ENCODE measurements at regions not wholly inside any gene's neighbourhood (a gene's known extent, or its start where the extent isn't known, plus 50 kb on each side); places are given as distances from the start of the nearest gene placed in this dataset.
A peak's percentile ranks its signal among the peaks of the same experiment; 100 is the strongest.

DNA sequence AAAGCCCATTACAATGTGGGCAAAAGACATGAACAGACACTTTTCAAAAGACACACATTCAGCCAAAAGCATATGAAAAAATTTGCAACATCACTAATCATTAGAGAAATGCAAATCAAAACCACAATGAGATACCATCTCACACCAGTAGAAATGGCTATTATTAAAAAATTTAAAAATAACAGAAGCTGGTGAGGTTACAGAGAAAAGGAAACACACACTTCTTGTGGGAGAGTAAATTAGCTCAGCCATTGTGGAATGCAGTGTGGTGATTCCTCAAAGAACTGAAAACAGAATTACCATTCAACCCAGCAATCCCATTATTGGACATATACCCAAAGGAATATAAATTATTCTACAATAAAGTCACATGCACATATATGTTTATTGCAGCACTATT, 585.2 kb upstream of the TUSC1 start (continued):
- TF ChIP-seq SNAI2 (CRISPR knock-in tag; IDR thresholded peaks at IDR 0.05) (no peak), TOX (CRISPR knock-in tag; IDR thresholded peaks at IDR 0.05; ENCODE audit: borderline replicate concordance) (no peak), GLIS3 (CRISPR knock-in tag; IDR thresholded peaks at IDR 0.05) (no peak), TCF4 (CRISPR knock-in tag; IDR thresholded peaks at IDR 0.05; ENCODE audit: borderline replicate concordance) (no peak), BACH2 (CRISPR knock-in tag; IDR thresholded peaks at IDR 0.05; ENCODE audit: borderline replicate concordance) (no peak)
- TF ChIP-seq, protein P1, sequence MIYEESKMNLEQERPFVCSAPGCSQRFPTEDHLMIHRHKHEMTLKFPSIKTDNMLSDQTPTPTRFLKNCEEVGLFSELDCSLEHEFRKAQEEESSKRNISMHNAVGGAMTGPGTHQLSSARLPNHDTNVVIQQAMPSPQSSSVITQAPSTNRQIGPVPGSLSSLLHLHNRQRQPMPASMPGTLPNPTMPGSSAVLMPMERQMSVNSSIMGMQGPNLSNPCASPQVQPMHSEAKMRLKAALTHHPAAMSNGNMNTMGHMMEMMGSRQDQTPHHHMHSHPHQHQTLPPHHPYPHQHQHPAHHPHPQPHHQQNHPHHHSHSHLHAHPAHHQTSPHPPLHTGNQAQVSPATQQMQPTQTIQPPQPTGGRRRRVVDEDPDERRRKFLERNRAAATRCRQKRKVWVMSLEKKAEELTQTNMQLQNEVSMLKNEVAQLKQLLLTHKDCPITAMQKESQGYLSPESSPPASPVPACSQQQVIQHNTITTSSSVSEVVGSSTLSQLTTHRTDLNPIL (CRISPR knock-in tag; IDR thresholded peaks at IDR 0.05; ENCODE audit: low read depth), result no peak

- ATAC-seq, result no peak
- TF ChIP-seq RARB (CRISPR knock-in tag; IDR thresholded peaks at IDR 0.05) (no peak), TOX (CRISPR knock-in tag; IDR thresholded peaks at IDR 0.05; ENCODE audit: borderline replicate concordance) (no peak), PPARA (CRISPR knock-in tag; IDR thresholded peaks at IDR 0.05; ENCODE audit: borderline replicate concordance) (no peak), CSDC2 (CRISPR knock-in tag; IDR thresholded peaks at IDR 0.05) (no peak), ZNF8 (CRISPR knock-in tag; IDR thresholded peaks at IDR 0.05) (no peak)
These were observed 584.3 kb upstream of the TUSC1 start for GRCh38 chr9:26262421-26263107.

- TF ChIP-seq RARB (CRISPR knock-in tag; IDR thresholded peaks at IDR 0.05), result no peak
- no peak for TF ChIP-seq ESRRG (CRISPR knock-in tag; IDR thresholded peaks at IDR 0.05)
- TF ChIP-seq ISL1 (CRISPR knock-in tag; IDR thresholded peaks at IDR 0.05), result peak; percentile 43
- TF ChIP-seq, protein P1 (CRISPR knock-in tag; IDR thresholded peaks at IDR 0.05; ENCODE audit: low read depth), result no peak
- TF ChIP-seq BACH2 (CRISPR knock-in tag; IDR thresholded peaks at IDR 0.05; ENCODE audit: borderline replicate concordance), result no peak
- peak; percentile 78 for ATAC-seq
These were observed 583.5 kb upstream of the TUSC1 start for GRCh38 chr9:26261503-26262330.

GRCh38 chr9:26260238-26260637, 582.0 kb upstream of the TUSC1 start:
- peak; percentile 48 for ATAC-seq
- TF ChIP-seq SNAI2 (CRISPR knock-in tag; IDR thresholded peaks at IDR 0.05), result no peak
- no peak for TF ChIP-seq ZNF70 (CRISPR knock-in tag; IDR thresholded peaks at IDR 0.05)
- no peak for TF ChIP-seq ISL1 (CRISPR knock-in tag; IDR thresholded peaks at IDR 0.05)
- no peak for TF ChIP-seq OSR1 (CRISPR knock-in tag; IDR thresholded peaks at IDR 0.05)
- TF ChIP-seq TSHZ2 (CRISPR knock-in tag; IDR thresholded peaks at IDR 0.05), result no peak
- TF ChIP-seq ESRRG (CRISPR knock-in tag; IDR thresholded peaks at IDR 0.05), result no peak
- TF ChIP-seq PATZ1 (CRISPR knock-in tag; IDR thresholded peaks at IDR 0.05; ENCODE audit: borderline replicate concordance), result no peak
- no peak for TF ChIP-seq POU6F1 (CRISPR knock-in tag; IDR thresholded peaks at IDR 0.05; ENCODE audit: borderline replicate concordance, low read depth)
- TF ChIP-seq, protein P1 (CRISPR knock-in tag; IDR thresholded peaks at IDR 0.05; ENCODE audit: low read depth), result no peak
- no peak for TF ChIP-seq BACH2 (CRISPR knock-in tag; IDR thresholded peaks at IDR 0.05; ENCODE audit: borderline replicate concordance)
- TF ChIP-seq ZFP30 (CRISPR knock-in tag; IDR thresholded peaks at IDR 0.05), result no peak
- no peak for TF ChIP-seq TOX (CRISPR knock-in tag; IDR thresholded peaks at IDR 0.05; ENCODE audit: borderline replicate concordance)
- no peak for TF ChIP-seq GLIS3 (CRISPR knock-in tag; IDR thresholded peaks at IDR 0.05)
- TF ChIP-seq ZC3H10 (CRISPR knock-in tag; IDR thresholded peaks at IDR 0.05), result no peak
- no peak for TF ChIP-seq TCF4 (CRISPR knock-in tag; IDR thresholded peaks at IDR 0.05; ENCODE audit: borderline replicate concordance)
- no peak for TF ChIP-seq CSRNP3 (CRISPR knock-in tag; IDR thresholded peaks at IDR 0.05)
- TF ChIP-seq PPARA (CRISPR knock-in tag; IDR thresholded peaks at IDR 0.05; ENCODE audit: borderline replicate concordance), result no peak
- TF ChIP-seq CSDC2 (CRISPR knock-in tag; IDR thresholded peaks at IDR 0.05), result no peak
- no peak for TF ChIP-seq ARNTL (CRISPR knock-in tag; IDR thresholded peaks at IDR 0.05; ENCODE audit: borderline replicate concordance, low read depth)

Measured in SK-N-SH treated with all-trans-retinoic acid at 6 μM for 48 hours (cell line).